K562 (cell line): ENCODE measurements at regions not wholly inside any gene's neighbourhood (a gene's known extent, or its start where the extent isn't known, plus 50 kb on each side); places are given as distances from the start of the nearest gene placed in this dataset.

ENCODE experiments used
- ATAC-seq: fragments of 200-7000 bp; cut with Tn5 transposase; 3 replicates; pipeline ENCODE4 v1.9.1; 2020; ENCODE audit warnings: moderate library complexity
- BruUV-seq: library from RNA; stranded (reverse); fragments of 400-500 nt; replicated peaks from 2 replicates; lab custom pipeline; 2021; lab: Mats Ljungman, UMichigan
- CTCF ChIA-PET: fragments of 300-600 bp; formaldehyde crosslinking; extraction: SDS; loops from one replicate; lab custom pipeline; 2021; ENCODE audit warnings: low intra/inter-chr PET ratio; lab: Yijun Ruan, JAX
- POLR2A ChIA-PET: fragments of 300-600, 350-650 bp; sonication (Branson Sonifier 250); formaldehyde crosslinking; extraction: SDS; loops from one replicate; lab custom pipeline; 2021; ENCODE audit warnings: antibody characterized with exemption, inconsistent platforms; lab: Yijun Ruan, JAX
- DNase-seq, 4 experiments: peaks; one replicate each; pipeline versions ENCODE4 v3.0.0 to v3.0.0-alpha.2; 2011 to 2018; ENCODE audit warnings: low spot score in 3 of 4, mixed read lengths in 3 of 4; ENCODE audit errors: extremely low read depth in 1 of 4
- FAIRE-seq: peaks from 2 replicates; lab custom pipeline; 2011; peaks lifted over from hg19 to GRCh38; lab: Jason Lieb, UNC
- H2AFZ ChIP-seq: 2 replicates; pipeline ENCODE4 v1.6.0; 2011; ENCODE audit warnings: low read depth, low read length, control low read depth, inconsistent platforms
- H3K27ac ChIP-seq: fragments of 200-600 bp; 3 replicates; pipeline ENCODE4 v1.8.0; 2011; ENCODE audit warnings: low read depth, mild to moderate bottlenecking, control low read depth, inconsistent platforms, low read length, moderate library complexity, mixed read lengths; ENCODE audit errors: extremely low read depth
- H3K27me3 ChIP-seq, 2 experiments: fragments of 300-600 bp in 1 of 2; 2 replicates in 1 of 2; 3 replicates in 1 of 2; pipeline versions ENCODE4 v1.6.0 to v1.8.0; 2011; ENCODE audit warnings: inconsistent platforms in 2 of 2, low read length in 2 of 2, mild to moderate bottlenecking in 1 of 2, mixed read lengths in 1 of 2, moderate library complexity in 1 of 2; ENCODE audit not compliant: control insufficient read depth in 2 of 2, insufficient read depth in 2 of 2
- H3K36me3 ChIP-seq: fragments of 300-600 bp; 3 replicates; pipeline ENCODE4 v1.8.0; 2011; ENCODE audit warnings: mild to moderate bottlenecking, low read length, inconsistent platforms; ENCODE audit not compliant: control insufficient read depth, insufficient read depth
- H3K4me1 ChIP-seq, 2 experiments: fragments of 200-600 bp in 1 of 2; replicated peaks in 1 of 2; 2 replicates in 1 of 2; 3 replicates in 1 of 2; pipeline versions ENCODE4 v1.5.1 to v1.8.0; 2011; ENCODE audit warnings: inconsistent platforms in 2 of 2, low read length in 2 of 2, mild to moderate bottlenecking in 1 of 2, mixed read lengths in 1 of 2, moderate library complexity in 1 of 2; ENCODE audit not compliant: control insufficient read depth in 2 of 2, insufficient read depth in 2 of 2
- H3K4me2 ChIP-seq: 2 replicates; pipeline ENCODE4 v1.6.1; 2011; ENCODE audit warnings: low read length, control low read depth, inconsistent platforms, mixed read lengths; ENCODE audit not compliant: insufficient read depth
- H3K4me3 ChIP-seq: fragments of 200-600 bp; sonication (generic), shearing (Covaris generic); 2 replicates; pipeline ENCODE4 v1.5.1; 2016; ENCODE audit warnings: control low read depth, inconsistent platforms
- H3K79me2 ChIP-seq: fragments of 200-600 bp; 3 replicates; pipeline ENCODE4 v1.8.0; 2011; ENCODE audit warnings: low read length, inconsistent platforms; ENCODE audit not compliant: control insufficient read depth, insufficient read depth
- H3K9ac ChIP-seq, 2 experiments: 2 replicates each; pipeline versions ENCODE4 v1.6.0 to v1.6.1; 2011; ENCODE audit warnings: low read depth in 2 of 2, low read length in 2 of 2, control low read depth in 1 of 2, inconsistent platforms in 1 of 2, mild to moderate bottlenecking in 1 of 2, mixed read lengths in 1 of 2; ENCODE audit not compliant: insufficient read depth in 1 of 2
- H3K9me1 ChIP-seq: one replicate; pipeline ENCODE4 v1.6.0; 2011; ENCODE audit warnings: inconsistent platforms, mild to moderate bottlenecking, low read length, moderate library complexity; ENCODE audit not compliant: control insufficient read depth, insufficient read depth
- H3K9me3 ChIP-seq: replicated peaks from 2 replicates; pipeline ENCODE4 v1.5.1; 2011; ENCODE audit warnings: low read depth, low read length, inconsistent platforms; ENCODE audit not compliant: control insufficient read depth, insufficient read depth
- H4K20me1 ChIP-seq: replicated peaks from 2 replicates; pipeline ENCODE4 v1.6.1; 2011; ENCODE audit warnings: low read length, inconsistent platforms, mixed read lengths; ENCODE audit not compliant: control insufficient read depth, insufficient read depth
- C11orf30 ChIP-seq: fragments of 450-650 bp; IDR thresholded peaks from 2 replicates; pipeline ENCODE4 v1.6.1; 2016; ENCODE audit warnings: low read depth, mild to moderate bottlenecking
- COPS2 ChIP-seq: fragments of 450-650 bp; conservative IDR thresholded peaks from 2 replicates; pipeline ENCODE4 v1.6.1; 2016; ENCODE audit warnings: mild to moderate bottlenecking, moderate library complexity
- MBD2 ChIP-seq: sonication (generic); IDR thresholded peaks from 2 replicates; pipeline ENCODE4 v1.6.1; 2016; ENCODE audit warnings: low read depth, borderline replicate concordance
- MCM3 ChIP-seq: fragments of 450-650 bp; IDR thresholded peaks from 2 replicates; pipeline ENCODE4 v1.6.1; 2016
- NELFE ChIP-seq: IDR thresholded peaks from 2 replicates; pipeline ENCODE4 v1.6.1; 2011; ENCODE audit warnings: mild to moderate bottlenecking; ENCODE audit not compliant: insufficient read depth, insufficient read length
- PRDM10 ChIP-seq: fragments of 450-650 bp; IDR thresholded peaks from 2 replicates; pipeline ENCODE4 v1.6.1; 2018; ENCODE audit not compliant: partially characterized antibody
- SIX5 ChIP-seq, 2 experiments: IDR thresholded peaks; 2 replicates each; pipeline ENCODE4 v1.6.1; 2011; ENCODE audit warnings: low read length in 2 of 2, borderline replicate concordance in 1 of 2, low read depth in 1 of 2, mild to moderate bottlenecking in 1 of 2, moderate library complexity in 1 of 2; ENCODE audit not compliant: insufficient read depth in 1 of 2
- SMARCC2 ChIP-seq: fragments of 450-650 bp; IDR thresholded peaks from 2 replicates; pipeline ENCODE4 v1.6.1; 2017; ENCODE audit warnings: antibody characterized with exemption, moderate library complexity, mild to moderate bottlenecking, low read depth
- ZEB2 ChIP-seq: fragments of 450-650 bp; IDR thresholded peaks from 2 replicates; pipeline ENCODE4 v1.6.1; 2016
- ZNF395 ChIP-seq: fragments of 200-800 bp; sonication (Bioruptor generic); IDR thresholded peaks from 2 replicates; pipeline ENCODE4 v1.6.1; 2017; ENCODE audit warnings: missing genetic modification characterization, missing compliant biosample characterization
- ZNF717 ChIP-seq: fragments of 250-450 bp; sonication (Bioruptor Pico); IDR thresholded peaks from 2 replicates; pipeline ENCODE4 v1.5.0; 2021
- WGBS: fragments of 100-300 bp; shearing (Covaris generic); methylation state at CpG from one replicate; pipeline ENCODE4 v1.1.6; 2016; ENCODE audit warnings: low coverage, mixed read lengths; ENCODE audit not compliant: insufficient coverage; ENCODE audit errors: missing lambda C conversion rate; 5-methylcytosine and 5-hydroxymethylcytosine counted together
- in situ Hi-C: fragments of 300-500 bp; cut with MboI; formaldehyde crosslinking; loops from 4 replicates; pipeline ENCODE4 v1.15.0; 2018; ENCODE audit warnings: inconsistent platforms, mixed read lengths
- intact Hi-C: fragments of 100-400 bp; cut with micrococcal nuclease; formaldehyde crosslinking; loops from 2 replicates; pipeline ENCODE4 v1.14.2; 2022
- TF ChIP-seq, protein P1 (sequence below), 2 experiments: IDR thresholded peaks in 1 of 2; conservative IDR thresholded peaks in 1 of 2; 2 replicates each; pipeline ENCODE4 v1.6.1; 2016; ENCODE audit warnings: low read depth in 2 of 2, mild to moderate bottlenecking in 1 of 2, missing compliant biosample characterization in 1 of 2, missing genetic modification characterization in 1 of 2, moderate library complexity in 1 of 2

DNA sequence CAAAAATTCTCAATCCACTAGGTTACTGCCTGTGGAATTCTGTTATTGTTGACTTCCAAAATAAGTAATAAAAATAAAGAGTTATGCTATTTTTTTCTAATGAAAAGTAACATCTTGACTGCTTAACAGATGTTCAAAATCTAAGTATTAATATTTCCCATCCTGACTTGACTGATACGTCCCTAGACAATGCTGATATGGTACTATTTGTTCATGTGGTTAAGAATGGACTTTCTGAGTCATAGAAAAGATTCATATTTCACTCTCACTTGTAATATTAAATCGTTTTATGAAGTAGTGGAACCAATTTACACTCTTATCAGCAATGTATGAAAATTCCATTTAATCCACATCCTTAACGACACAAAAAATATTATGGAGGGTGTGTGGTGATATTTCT is 104.8 kb upstream of the PLSCR5 start (continued):
- TF ChIP-seq ZEB2 (no peak), MCM3 (no peak)

- H3K4me2 ChIP-seq, result no peak overlapping the region
- ChIA-PET CTCF (no interaction called here), POLR2A (no interaction called here)
- no peak overlapping the region for H2AFZ ChIP-seq
- H3K4me3 ChIP-seq, result no peak overlapping the region
- no peaks in the 10 kb centered on the region for H3K79me2 ChIP-seq
- no peaks in the 10 kb centered on the region for H3K4me1 ChIP-seq
- H3K9me3 ChIP-seq, result no peaks in the 10 kb centered on the region
- H3K9me1 ChIP-seq, result no peaks in the 10 kb centered on the region
- intact Hi-C loops, result no loop called here
- in situ Hi-C loops, result no loop called here
- no peak overlapping the region for H3K27ac ChIP-seq
- no TSS peak for BruUV-seq
- no peak overlapping the region for H3K9ac ChIP-seq
- WGBS, result 0% methylated on average over 2 of the region's 2 CpGs
- H3K27me3 ChIP-seq, result no peaks in the 10 kb centered on the region
- FAIRE-seq (no peak), ATAC-seq (no peak), DNase-seq (no peak)
- no peaks in the 10 kb centered on the region for H4K20me1 ChIP-seq
- H3K36me3 ChIP-seq, result no peaks in the 10 kb centered on the region
- TF ChIP-seq, protein P1, sequence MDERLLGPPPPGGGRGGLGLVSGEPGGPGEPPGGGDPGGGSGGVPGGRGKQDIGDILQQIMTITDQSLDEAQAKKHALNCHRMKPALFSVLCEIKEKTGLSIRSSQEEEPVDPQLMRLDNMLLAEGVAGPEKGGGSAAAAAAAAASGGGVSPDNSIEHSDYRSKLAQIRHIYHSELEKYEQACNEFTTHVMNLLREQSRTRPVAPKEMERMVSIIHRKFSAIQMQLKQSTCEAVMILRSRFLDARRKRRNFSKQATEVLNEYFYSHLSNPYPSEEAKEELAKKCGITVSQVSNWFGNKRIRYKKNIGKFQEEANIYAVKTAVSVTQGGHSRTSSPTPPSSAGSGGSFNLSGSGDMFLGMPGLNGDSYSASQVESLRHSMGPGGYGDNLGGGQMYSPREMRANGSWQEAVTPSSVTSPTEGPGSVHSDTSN (CRISPR knock-in tag; IDR thresholded peaks at IDR 0.05; ENCODE audit: low read depth), result no peak
- TF ChIP-seq, protein P1 (tag; conservative IDR thresholded peaks at IDR 0.05; ENCODE audit: low read depth), result no peak
- TF ChIP-seq C11orf30, result no peak
- no peak for TF ChIP-seq SMARCC2
- no peak for TF ChIP-seq MBD2
- no peak for TF ChIP-seq ZNF395 (CRISPR knock-in tag)
- TF ChIP-seq PRDM10, result no peak
- TF ChIP-seq COPS2, result no peak
- TF ChIP-seq SIX5 (IDR thresholded peaks at IDR 0.05; ENCODE audit: borderline replicate concordance in 1 of 2, insufficient read depth in 1 of 2, low read depth in 1 of 2, low read length in 2 of 2), result no peak
- no peak for TF ChIP-seq ZNF717 (CRISPR knock-in tag)
- TF ChIP-seq NELFE, result no peak
Measured at GRCh38 chr3:146705225-146705624, 100.1 kb upstream of the PLSCR5 start.
